K562 (cell line): ENCODE measurements at regions not wholly inside any gene's neighbourhood (a gene's known extent, or its start where the extent isn't known, plus 50 kb on each side); places are given as distances from the start of the nearest gene placed in this dataset.
A peak's percentile ranks its signal among the peaks of the same experiment; 100 is the strongest.

ENCODE experiments used
- ATAC-seq: fragments of 200-7000 bp; cut with Tn5 transposase; 3 replicates; pipeline ENCODE4 v1.9.1; 2020; ENCODE audit warnings: moderate library complexity
- BruUV-seq: library from RNA; stranded (reverse); fragments of 400-500 nt; replicated peaks from 2 replicates; lab custom pipeline; 2021; lab: Mats Ljungman, UMichigan
- CTCF ChIA-PET: fragments of 300-600 bp; formaldehyde crosslinking; extraction: SDS; loops from one replicate; lab custom pipeline; 2021; ENCODE audit warnings: low intra/inter-chr PET ratio; lab: Yijun Ruan, JAX
- POLR2A ChIA-PET: fragments of 300-600, 350-650 bp; sonication (Branson Sonifier 250); formaldehyde crosslinking; extraction: SDS; loops from one replicate; lab custom pipeline; 2021; ENCODE audit warnings: antibody characterized with exemption, inconsistent platforms; lab: Yijun Ruan, JAX
- DNase-seq, 4 experiments: peaks; one replicate each; pipeline versions ENCODE4 v3.0.0 to v3.0.0-alpha.2; 2011 to 2018; ENCODE audit warnings: low spot score in 3 of 4, mixed read lengths in 3 of 4; ENCODE audit errors: extremely low read depth in 1 of 4
- FAIRE-seq: peaks from 2 replicates; lab custom pipeline; 2011; peaks lifted over from hg19 to GRCh38; lab: Jason Lieb, UNC
- H2AFZ ChIP-seq: 2 replicates; pipeline ENCODE4 v1.6.0; 2011; ENCODE audit warnings: low read depth, low read length, control low read depth, inconsistent platforms
- H3K27ac ChIP-seq: fragments of 200-600 bp; 3 replicates; pipeline ENCODE4 v1.8.0; 2011; ENCODE audit warnings: low read depth, mild to moderate bottlenecking, control low read depth, inconsistent platforms, low read length, moderate library complexity, mixed read lengths; ENCODE audit errors: extremely low read depth
- H3K27me3 ChIP-seq, 2 experiments: fragments of 300-600 bp in 1 of 2; 2 replicates in 1 of 2; 3 replicates in 1 of 2; pipeline versions ENCODE4 v1.6.0 to v1.8.0; 2011; ENCODE audit warnings: inconsistent platforms in 2 of 2, low read length in 2 of 2, mild to moderate bottlenecking in 1 of 2, mixed read lengths in 1 of 2, moderate library complexity in 1 of 2; ENCODE audit not compliant: control insufficient read depth in 2 of 2, insufficient read depth in 2 of 2
- H3K36me3 ChIP-seq: fragments of 300-600 bp; 3 replicates; pipeline ENCODE4 v1.8.0; 2011; ENCODE audit warnings: mild to moderate bottlenecking, low read length, inconsistent platforms; ENCODE audit not compliant: control insufficient read depth, insufficient read depth
- H3K4me1 ChIP-seq, 2 experiments: fragments of 200-600 bp in 1 of 2; replicated peaks in 1 of 2; 2 replicates in 1 of 2; 3 replicates in 1 of 2; pipeline versions ENCODE4 v1.5.1 to v1.8.0; 2011; ENCODE audit warnings: inconsistent platforms in 2 of 2, low read length in 2 of 2, mild to moderate bottlenecking in 1 of 2, mixed read lengths in 1 of 2, moderate library complexity in 1 of 2; ENCODE audit not compliant: control insufficient read depth in 2 of 2, insufficient read depth in 2 of 2
- H3K4me2 ChIP-seq: 2 replicates; pipeline ENCODE4 v1.6.1; 2011; ENCODE audit warnings: low read length, control low read depth, inconsistent platforms, mixed read lengths; ENCODE audit not compliant: insufficient read depth
- H3K4me3 ChIP-seq: fragments of 200-600 bp; sonication (generic), shearing (Covaris generic); 2 replicates; pipeline ENCODE4 v1.5.1; 2016; ENCODE audit warnings: control low read depth, inconsistent platforms
- H3K79me2 ChIP-seq: fragments of 200-600 bp; 3 replicates; pipeline ENCODE4 v1.8.0; 2011; ENCODE audit warnings: low read length, inconsistent platforms; ENCODE audit not compliant: control insufficient read depth, insufficient read depth
- H3K9ac ChIP-seq, 2 experiments: 2 replicates each; pipeline versions ENCODE4 v1.6.0 to v1.6.1; 2011; ENCODE audit warnings: low read depth in 2 of 2, low read length in 2 of 2, control low read depth in 1 of 2, inconsistent platforms in 1 of 2, mild to moderate bottlenecking in 1 of 2, mixed read lengths in 1 of 2; ENCODE audit not compliant: insufficient read depth in 1 of 2
- H3K9me1 ChIP-seq: one replicate; pipeline ENCODE4 v1.6.0; 2011; ENCODE audit warnings: inconsistent platforms, mild to moderate bottlenecking, low read length, moderate library complexity; ENCODE audit not compliant: control insufficient read depth, insufficient read depth
- H3K9me3 ChIP-seq: replicated peaks from 2 replicates; pipeline ENCODE4 v1.5.1; 2011; ENCODE audit warnings: low read depth, low read length, inconsistent platforms; ENCODE audit not compliant: control insufficient read depth, insufficient read depth
- H4K20me1 ChIP-seq: replicated peaks from 2 replicates; pipeline ENCODE4 v1.6.1; 2011; ENCODE audit warnings: low read length, inconsistent platforms, mixed read lengths; ENCODE audit not compliant: control insufficient read depth, insufficient read depth
- BDP1 ChIP-seq: IDR thresholded peaks from 3 replicates; pipeline ENCODE4 v1.6.1; 2011; ENCODE audit not compliant: insufficient read length, insufficient read depth
- BHLHE40 ChIP-seq: IDR thresholded peaks from 2 replicates; pipeline ENCODE4 v1.6.1; 2011; ENCODE audit warnings: low read length, improper control_type of control experiment
- CEBPB ChIP-seq: fragments of 450-650 bp; IDR thresholded peaks from 2 replicates; pipeline ENCODE4 v1.6.1; 2016; ENCODE audit warnings: missing genetic modification characterization, missing compliant biosample characterization
- COPS2 ChIP-seq: fragments of 450-650 bp; conservative IDR thresholded peaks from 2 replicates; pipeline ENCODE4 v1.6.1; 2016; ENCODE audit warnings: mild to moderate bottlenecking, moderate library complexity
- LEF1 ChIP-seq: fragments of 450-650 bp; IDR thresholded peaks from 2 replicates; pipeline ENCODE4 v1.6.1; 2016; ENCODE audit warnings: mild to moderate bottlenecking
- NCOA2 ChIP-seq, 2 experiments: fragments of 450-650 bp; IDR thresholded peaks; 2 replicates each; pipeline ENCODE4 v1.6.1; 2018; ENCODE audit warnings: mild to moderate bottlenecking in 2 of 2, moderate library complexity in 1 of 2; ENCODE audit not compliant: partially characterized antibody in 2 of 2
- PHF20 ChIP-seq: fragments of 450-650 bp; IDR thresholded peaks from 2 replicates; pipeline ENCODE4 v1.6.1; 2018; ENCODE audit not compliant: partially characterized antibody
- RAD21 ChIP-seq, 2 experiments: fragments of 250-450 bp in 1 of 2; fragments of 450-650 bp in 1 of 2; sonication (Bioruptor Pico) in 1 of 2; formaldehyde crosslinking in 1 of 2; IDR thresholded peaks in 1 of 2; conservative IDR thresholded peaks in 1 of 2; 2 replicates each; pipeline versions ENCODE4 v1.4.0 to v1.8.0; 2020 to 2022; ENCODE audit warnings: mild to moderate bottlenecking in 2 of 2, moderate library complexity in 1 of 2
- USF1 ChIP-seq: sonication (generic); formaldehyde crosslinking; IDR thresholded peaks from 2 replicates; pipeline ENCODE4 v1.9.0; 2022; ENCODE audit warnings: mild to moderate bottlenecking, missing genetic modification reagents
- ZNF174 ChIP-seq: fragments of 250-450 bp; sonication (Bioruptor Pico); IDR thresholded peaks from 2 replicates; pipeline ENCODE4 v1.4.0; 2020; ENCODE audit warnings: mild to moderate bottlenecking
- WGBS: fragments of 100-300 bp; shearing (Covaris generic); methylation state at CpG from one replicate; pipeline ENCODE4 v1.1.6; 2016; ENCODE audit warnings: low coverage, mixed read lengths; ENCODE audit not compliant: insufficient coverage; ENCODE audit errors: missing lambda C conversion rate; 5-methylcytosine and 5-hydroxymethylcytosine counted together
- in situ Hi-C: fragments of 300-500 bp; cut with MboI; formaldehyde crosslinking; loops from 4 replicates; pipeline ENCODE4 v1.15.0; 2018; ENCODE audit warnings: inconsistent platforms, mixed read lengths
- intact Hi-C: fragments of 100-400 bp; cut with micrococcal nuclease; formaldehyde crosslinking; loops from 2 replicates; pipeline ENCODE4 v1.14.2; 2022
- TF ChIP-seq, protein P1 (sequence below), 3 experiments: IDR thresholded peaks in 2 of 3; conservative IDR thresholded peaks in 1 of 3; 2 replicates each; pipeline ENCODE4 v1.5.1; 2011 to 2012; ENCODE audit warnings: low read length in 3 of 3, mild to moderate bottlenecking in 3 of 3, control low read depth in 2 of 3, improper control_type of control experiment in 1 of 3, inconsistent platforms in 1 of 3, low read depth in 1 of 3, mixed read lengths in 1 of 3, moderate library complexity in 1 of 3; ENCODE audit not compliant: insufficient read depth in 2 of 3

GRCh38 chr2:152929628-152930027, 211.2 kb downstream of the ARL6IP6 start:
- BruUV-seq, result no TSS peak
- no peak for ATAC-seq
- Histone ChIP-seq H2AFZ (no peak overlapping the region), H3K4me3 (no peak overlapping the region), H4K20me1 (no peaks in the 10 kb centered on the region), H3K27me3 (no peaks in the 10 kb centered on the region), H3K4me1 (no peaks in the 10 kb centered on the region), H3K9me3 (peaks cover 4% of the 10 kb centered on the region), H3K9me1 (no peaks in the 10 kb centered on the region), H3K79me2 (no peaks in the 10 kb centered on the region), H3K9ac (no peak overlapping the region), H3K36me3 (no peaks in the 10 kb centered on the region), H3K4me2 (no peak overlapping the region), H3K27ac (no peak overlapping the region)
- FAIRE-seq, result no peak
- TF ChIP-seq LEF1 (peak; percentile 41; the same call in 1 of the 2 replicates), CEBPB (tag) (peak; percentile 30; the same call in 1 of the 2 replicates), PHF20 (peak; percentile 75), NCOA2 (IDR thresholded peaks at IDR 0.05; ENCODE audit: partially characterized antibody in 2 of 2) (peak in 1 of 2 experiments; percentile 76), ZNF174 (no peak)
- CTCF ChIA-PET, result no interaction called here
- intact Hi-C loops (loop anchor here (5.0 kb wide), 1 partner anchor 588 kb away; no protein-coding TSS in a partner anchor), in situ Hi-C loops (no loop called here)
- POLR2A ChIA-PET, result no interaction called here
- WGBS, result 53% methylated on average over 3 of the region's 3 CpGs
- DNase-seq, result no peak

DNA sequence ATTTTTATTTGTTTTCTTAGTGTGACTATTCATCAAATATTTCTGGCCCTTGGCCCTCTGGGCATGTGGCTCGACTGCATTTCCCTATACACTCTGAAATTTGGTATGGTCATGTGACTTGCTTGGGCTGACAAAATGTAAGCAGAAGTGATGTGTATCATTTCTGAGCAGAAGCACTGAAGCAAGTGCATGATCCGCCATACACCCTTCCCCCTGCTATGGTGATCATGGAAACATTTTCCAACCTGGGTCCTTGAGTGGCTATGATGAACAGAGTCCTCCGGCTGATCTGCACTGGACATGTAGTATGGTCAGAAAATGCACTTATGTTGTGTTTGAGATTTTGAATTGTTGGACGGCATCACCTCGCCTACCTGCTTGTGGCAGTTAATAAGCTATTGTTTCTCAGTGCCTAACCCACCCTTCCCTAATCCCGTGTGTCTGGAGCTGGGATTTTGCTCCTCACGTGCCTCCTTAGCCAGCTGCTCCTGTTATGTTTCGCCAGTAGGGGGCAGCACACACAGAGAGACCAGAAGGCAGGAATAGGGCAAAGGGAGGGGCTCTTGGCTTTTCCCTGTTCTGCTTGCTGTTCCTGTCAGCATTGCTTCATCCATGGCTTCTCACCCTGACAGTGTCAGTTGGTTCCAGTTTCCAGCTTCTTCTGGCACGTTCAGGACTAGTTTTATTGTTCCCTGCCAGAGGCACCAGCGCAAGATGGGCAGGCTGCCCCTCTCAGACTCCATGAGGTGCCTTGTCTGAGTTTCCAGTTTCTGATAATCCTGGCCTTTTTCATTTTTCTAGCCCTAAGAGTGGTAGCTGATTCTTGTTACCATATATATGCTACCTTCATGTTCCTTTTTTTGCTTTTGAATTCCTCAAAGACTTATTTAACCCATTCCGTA, 207.4 kb downstream of the ARL6IP6 start:
- peak; percentile 6 for FAIRE-seq
- CTCF ChIA-PET, result no interaction called here
- peak in 1 of 2 experiments; percentile 57; a peak in 2 of 4 replicates for TF ChIP-seq RAD21 (CRISPR knock-in tag; conservative IDR thresholded peaks at IDR 0.05 in 1 of 2, IDR thresholded peaks at IDR 0.05 in 1 of 2)
- no peak for TF ChIP-seq BDP1
- peak; percentile 91 for TF ChIP-seq BHLHE40
- TF ChIP-seq, protein P1, sequence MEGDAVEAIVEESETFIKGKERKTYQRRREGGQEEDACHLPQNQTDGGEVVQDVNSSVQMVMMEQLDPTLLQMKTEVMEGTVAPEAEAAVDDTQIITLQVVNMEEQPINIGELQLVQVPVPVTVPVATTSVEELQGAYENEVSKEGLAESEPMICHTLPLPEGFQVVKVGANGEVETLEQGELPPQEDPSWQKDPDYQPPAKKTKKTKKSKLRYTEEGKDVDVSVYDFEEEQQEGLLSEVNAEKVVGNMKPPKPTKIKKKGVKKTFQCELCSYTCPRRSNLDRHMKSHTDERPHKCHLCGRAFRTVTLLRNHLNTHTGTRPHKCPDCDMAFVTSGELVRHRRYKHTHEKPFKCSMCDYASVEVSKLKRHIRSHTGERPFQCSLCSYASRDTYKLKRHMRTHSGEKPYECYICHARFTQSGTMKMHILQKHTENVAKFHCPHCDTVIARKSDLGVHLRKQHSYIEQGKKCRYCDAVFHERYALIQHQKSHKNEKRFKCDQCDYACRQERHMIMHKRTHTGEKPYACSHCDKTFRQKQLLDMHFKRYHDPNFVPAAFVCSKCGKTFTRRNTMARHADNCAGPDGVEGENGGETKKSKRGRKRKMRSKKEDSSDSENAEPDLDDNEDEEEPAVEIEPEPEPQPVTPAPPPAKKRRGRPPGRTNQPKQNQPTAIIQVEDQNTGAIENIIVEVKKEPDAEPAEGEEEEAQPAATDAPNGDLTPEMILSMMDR (IDR thresholded peaks at IDR 0.05 in 2 of 3, conservative IDR thresholded peaks at IDR 0.05 in 1 of 3; ENCODE audit: insufficient read depth in 2 of 3, low read depth in 1 of 3, low read length in 3 of 3), result peak; percentile 48 to 66 (median 54)
- no peak for TF ChIP-seq COPS2
- TF ChIP-seq USF1 (CRISPR knock-in tag), result peak; percentile 44; the same call in 1 of the 2 replicates

More for the DNA sequence above, 207.4 kb downstream of the ARL6IP6 start:
- no peaks in the 10 kb centered on the region for H3K9me1 ChIP-seq
- H4K20me1 ChIP-seq, result no peaks in the 10 kb centered on the region
- ATAC-seq (peak; percentile 86), DNase-seq (peak; percentile 25 to 60 (median 36))
- BruUV-seq, result no TSS peak
- no peaks in the 10 kb centered on the region for H3K27me3 ChIP-seq
- H3K4me3 ChIP-seq, result no peak overlapping the region
- peaks cover 4% of the 10 kb centered on the region for H3K9me3 ChIP-seq
- H3K4me1 ChIP-seq, result no peaks in the 10 kb centered on the region
- intact Hi-C loops (loop anchor here (5.0 kb wide), 1 partner anchor 592 kb away; no protein-coding TSS in a partner anchor), in situ Hi-C loops (no loop called here)
- no peaks in the 10 kb centered on the region for H3K36me3 ChIP-seq
- 2% methylated on average over 11 of the region's 11 CpGs for WGBS
- H3K79me2 ChIP-seq, result no peaks in the 10 kb centered on the region
- H3K27ac ChIP-seq, result no peak overlapping the region
- H2AFZ ChIP-seq, result no peak overlapping the region
- H3K9ac ChIP-seq, result no peak overlapping the region
- POLR2A ChIA-PET, result no interaction called here
- H3K4me2 ChIP-seq, result no peak overlapping the region
